ENCODE measurements at regions not wholly inside any gene's neighbourhood (a gene's known extent, or its start where the extent isn't known, plus 50 kb on each side); places are given as distances from the start of the nearest gene placed in this dataset.

DNA sequence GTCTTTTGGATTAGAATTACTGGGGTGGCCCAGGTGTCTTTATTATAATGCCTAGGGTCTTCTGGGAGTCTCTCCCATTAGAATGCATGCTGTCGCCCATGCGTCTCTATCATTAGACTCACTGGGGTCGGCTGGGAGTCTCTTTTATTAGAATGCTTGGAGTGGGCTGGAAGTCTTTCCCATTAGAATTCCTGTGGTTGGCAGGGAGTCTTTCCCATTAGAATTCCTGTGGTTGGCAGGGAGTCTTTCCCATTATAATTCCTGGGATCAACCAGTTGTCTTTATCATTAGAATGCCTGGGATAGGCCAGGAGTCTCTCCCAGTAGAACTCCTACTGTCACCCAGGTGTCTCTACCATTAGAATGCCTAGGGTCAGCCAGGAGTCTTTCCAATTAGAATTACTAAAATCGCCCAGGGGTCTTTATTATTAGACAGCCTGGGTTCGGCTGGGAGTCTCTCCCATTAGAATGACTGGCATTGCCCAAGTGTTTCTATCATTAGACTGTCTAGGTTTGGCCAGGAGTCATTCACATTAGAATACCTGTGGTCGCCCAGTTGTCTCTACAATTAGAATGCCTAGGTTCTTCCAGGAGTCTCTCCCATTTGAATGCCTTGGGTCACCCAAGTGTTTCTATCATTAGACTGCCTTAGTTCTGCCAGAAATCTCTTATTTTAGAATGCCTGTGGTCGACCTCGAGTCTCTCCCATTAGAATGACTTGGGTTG is 1558.5 kb downstream of the UQCRFS1 start:
- ChIA-PET CTCF (no interaction called here), POLR2A (no interaction called here)
- Histone ChIP-seq H3K79me2 (ENCODE audit: control insufficient read depth, insufficient read depth, low read length) (no peaks in the 10 kb centered on the region), H3K9me1 (replicated peaks; ENCODE audit: control insufficient read depth, extremely low read depth, insufficient read depth, low read length) (no peaks in the 10 kb centered on the region), H2AFZ (ENCODE audit: low read depth, low read length) (no peak overlapping the region), H3K4me1 (ENCODE audit: control insufficient read depth, extremely low read depth, insufficient read depth, low read length) (no peaks in the 10 kb centered on the region), H3K9me3 (replicated peaks; ENCODE audit: control insufficient read depth, insufficient read depth, low read length) (no peaks in the 10 kb centered on the region), H3K4me3 (replicated peaks in 1 of 3; ENCODE audit: insufficient read depth in 1 of 3, low read depth in 1 of 3, low read length in 3 of 3) (no peak overlapping the region), H4K20me1 (replicated peaks; ENCODE audit: control insufficient read depth, extremely low read depth, insufficient read depth, low read length) (no peaks in the 10 kb centered on the region), H3K27ac (ENCODE audit: insufficient read depth, low read depth, low read length) (no peak overlapping the region), H3K36me3 (ENCODE audit: control insufficient read depth in 2 of 2, extremely low read depth in 1 of 2, insufficient read depth in 2 of 2, low read length in 2 of 2) (no peaks in the 10 kb centered on the region), H3K27me3 (ENCODE audit: control insufficient read depth in 2 of 2, insufficient read depth in 2 of 2, low read length in 2 of 2) (no peaks in the 10 kb centered on the region), H3K9ac (replicated peaks; ENCODE audit: extremely low read depth, insufficient read depth, low read length) (no peak overlapping the region), H3K4me2 (ENCODE audit: insufficient read depth, low read length) (no peak overlapping the region)
- TF ChIP-seq MYC (IDR thresholded peaks at IDR 0.05; ENCODE audit: low read depth, low read length), result no peak
- no peak for TF ChIP-seq EZH2 (IDR thresholded peaks at IDR 0.05; ENCODE audit: borderline replicate concordance, low read depth, low read length, severe bottlenecking)
- TF ChIP-seq POLR2A (IDR thresholded peaks at IDR 0.05; ENCODE audit: low read depth, low read length), result no peak
- no peak for TF ChIP-seq GATA2 (IDR thresholded peaks at IDR 0.05; ENCODE audit: insufficient read depth, insufficient read length, low read depth, low read length)
- no peak for TF ChIP-seq JUN (IDR thresholded peaks at IDR 0.05; ENCODE audit: borderline replicate concordance, insufficient read depth, insufficient read length, low read depth)
- TF ChIP-seq POLR2AphosphoS5 (IDR thresholded peaks at IDR 0.05; ENCODE audit: insufficient read depth, low read depth, low read length), result no peak
- no peak for TF ChIP-seq FOS (IDR thresholded peaks at IDR 0.05; ENCODE audit: borderline replicate concordance, insufficient read depth, low read length)
- TF ChIP-seq, protein P1, sequence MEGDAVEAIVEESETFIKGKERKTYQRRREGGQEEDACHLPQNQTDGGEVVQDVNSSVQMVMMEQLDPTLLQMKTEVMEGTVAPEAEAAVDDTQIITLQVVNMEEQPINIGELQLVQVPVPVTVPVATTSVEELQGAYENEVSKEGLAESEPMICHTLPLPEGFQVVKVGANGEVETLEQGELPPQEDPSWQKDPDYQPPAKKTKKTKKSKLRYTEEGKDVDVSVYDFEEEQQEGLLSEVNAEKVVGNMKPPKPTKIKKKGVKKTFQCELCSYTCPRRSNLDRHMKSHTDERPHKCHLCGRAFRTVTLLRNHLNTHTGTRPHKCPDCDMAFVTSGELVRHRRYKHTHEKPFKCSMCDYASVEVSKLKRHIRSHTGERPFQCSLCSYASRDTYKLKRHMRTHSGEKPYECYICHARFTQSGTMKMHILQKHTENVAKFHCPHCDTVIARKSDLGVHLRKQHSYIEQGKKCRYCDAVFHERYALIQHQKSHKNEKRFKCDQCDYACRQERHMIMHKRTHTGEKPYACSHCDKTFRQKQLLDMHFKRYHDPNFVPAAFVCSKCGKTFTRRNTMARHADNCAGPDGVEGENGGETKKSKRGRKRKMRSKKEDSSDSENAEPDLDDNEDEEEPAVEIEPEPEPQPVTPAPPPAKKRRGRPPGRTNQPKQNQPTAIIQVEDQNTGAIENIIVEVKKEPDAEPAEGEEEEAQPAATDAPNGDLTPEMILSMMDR (IDR thresholded peaks at IDR 0.05; ENCODE audit: extremely low read depth in 1 of 2, insufficient read depth in 1 of 2, low read depth in 1 of 2, low read length in 2 of 2), result no peak
- TF ChIP-seq, protein P2, sequence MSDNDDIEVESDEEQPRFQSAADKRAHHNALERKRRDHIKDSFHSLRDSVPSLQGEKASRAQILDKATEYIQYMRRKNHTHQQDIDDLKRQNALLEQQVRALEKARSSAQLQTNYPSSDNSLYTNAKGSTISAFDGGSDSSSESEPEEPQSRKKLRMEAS (IDR thresholded peaks at IDR 0.05; ENCODE audit: insufficient read depth, insufficient read length), result no peak
- no peak for DNase-seq (ENCODE audit: low read depth, low spot score)
- FAIRE-seq, result no peak
- dilution Hi-C loops (cut with MboI; ENCODE audit: extremely low pct_ligation_motif_present, low sequenced_read_pairs), result no loop called here
- BruUV-seq (replicated peaks), result no TSS peak
- intact Hi-C loops (cut with micrococcal nuclease), result no loop called here

Measured in endothelial cell of umbilical vein (primary cell).